ENCODE measurements at regions not wholly inside any gene's neighbourhood (a gene's known extent, or its start where the extent isn't known, plus 50 kb on each side); places are given as distances from the start of the nearest gene placed in this dataset.

- TF ChIP-seq CTCF (IDR thresholded peaks at IDR 0.05) (no peak), POLR2A (IDR thresholded peaks at IDR 0.05) (no peak)
Measured at GRCh38 chr2:226413498-226414130, 386.0 kb downstream of the IRS1 start.

All from testis (tissue), 2 donors.